ENCODE measurements at regions not wholly inside any gene's neighbourhood (a gene's known extent, or its start where the extent isn't known, plus 50 kb on each side); places are given as distances from the start of the nearest gene placed in this dataset.

GRCh38 chr10:4313051-4313450 is 513.0 kb upstream of the AKR1E2 start:
- TF ChIP-seq CTCF (IDR thresholded peaks at IDR 0.05; ENCODE audit: insufficient read depth, low read length, poor library complexity, severe bottlenecking): no peak
- no peak for TF ChIP-seq EZH2phosphoT487 (conservative IDR thresholded peaks at IDR 0.05; ENCODE audit: low read length)
